IMR-90 (cell line): ENCODE measurements at regions not wholly inside any gene's neighbourhood (a gene's known extent, or its start where the extent isn't known, plus 50 kb on each side); places are given as distances from the start of the nearest gene placed in this dataset.

Source experiments
- ATAC-seq: fragments of 200-7000 bp; cut with Tn5 transposase; 2 replicates; pipeline ENCODE4 v1.9.1; 2020; ENCODE audit warnings: low read depth, mild to moderate bottlenecking, moderate library complexity
- BruUV-seq: library from RNA; stranded (reverse); fragments of 400-500 nt; replicated peaks from 2 replicates; lab custom pipeline; 2021; lab: Mats Ljungman, UMichigan
- CTCF ChIA-PET: fragments of 300-600 bp; formaldehyde crosslinking; extraction: SDS; loops from one replicate; lab custom pipeline; 2021; ENCODE audit warnings: antibody characterized with exemption; lab: Yijun Ruan, JAX
- POLR2A ChIA-PET: fragments of 300-600 bp; sonication (Branson Sonifier 250); formaldehyde crosslinking; loops from one replicate; lab custom pipeline; 2022; ENCODE audit warnings: antibody characterized with exemption; ENCODE audit not compliant: unreplicated experiment; lab: Charles Lee
- DNase-seq: peaks from one replicate; pipeline ENCODE4 v3.0.0; 2013
- H2AFZ ChIP-seq: replicated peaks from 2 replicates; pipeline ENCODE3; 2013; ENCODE audit warnings: low read length, mild to moderate bottlenecking; ENCODE audit not compliant: poor library complexity
- H2AK5ac ChIP-seq: 2 replicates; pipeline ENCODE4 v1.6.1; 2013; ENCODE audit warnings: low read depth, low read length, inconsistent platforms
- H2AK9ac ChIP-seq: replicated peaks from 2 replicates; pipeline ENCODE3; 2013; ENCODE audit warnings: mild to moderate bottlenecking, low read depth, low read length, moderate library complexity; ENCODE audit not compliant: poor library complexity
- H2BK120ac ChIP-seq: 2 replicates; pipeline ENCODE4 v1.6.1; 2013; ENCODE audit warnings: low read depth, low read length, inconsistent platforms
- H2BK15ac ChIP-seq: 3 replicates; pipeline ENCODE4 v1.6.1; 2013; ENCODE audit warnings: low read depth, low read length, inconsistent platforms
- H2BK20ac ChIP-seq: 2 replicates; pipeline ENCODE4 v1.6.1; 2013; ENCODE audit warnings: low read depth, mild to moderate bottlenecking, inconsistent platforms, low read length, moderate library complexity
- H2BK5ac ChIP-seq: 2 replicates; pipeline ENCODE4 v1.6.1; 2013; ENCODE audit warnings: mild to moderate bottlenecking, low read depth, low read length, inconsistent platforms; ENCODE audit not compliant: poor library complexity, severe bottlenecking
- H3K14ac ChIP-seq: replicated peaks from 2 replicates; pipeline ENCODE4 v1.6.1; 2013; ENCODE audit warnings: low read depth, low read length, inconsistent platforms
- H3K18ac ChIP-seq: 2 replicates; pipeline ENCODE4 v1.6.1; 2013; ENCODE audit warnings: low read depth, low read length, control low read depth
- H3K23ac ChIP-seq: 2 replicates; pipeline ENCODE4 v1.6.1; 2013; ENCODE audit warnings: low read depth, low read length, inconsistent platforms
- H3K27ac ChIP-seq: 2 replicates; pipeline ENCODE4 v1.5.1; 2013; ENCODE audit warnings: mild to moderate bottlenecking, control low read depth, low read length; ENCODE audit not compliant: insufficient read depth
- H3K27me3 ChIP-seq: 2 replicates; pipeline ENCODE4 v1.6.1; 2013; ENCODE audit warnings: low read length; ENCODE audit not compliant: control insufficient read depth, insufficient read depth
- H3K36me3 ChIP-seq: 2 replicates; pipeline ENCODE4 v1.6.1; 2013; ENCODE audit warnings: low read length, mixed read lengths; ENCODE audit not compliant: control insufficient read depth, insufficient read depth
- H3K4ac ChIP-seq: 2 replicates; pipeline ENCODE4 v1.6.1; 2013; ENCODE audit warnings: low read depth, low read length, inconsistent platforms
- H3K4me1 ChIP-seq: 2 replicates; pipeline ENCODE4 v1.6.1; 2013; ENCODE audit warnings: low read length, mixed read lengths; ENCODE audit not compliant: control insufficient read depth, insufficient read depth
- H3K4me2 ChIP-seq: 2 replicates; pipeline ENCODE4 v1.6.1; 2013; ENCODE audit warnings: low read depth, mild to moderate bottlenecking, control low read depth, low read length, moderate library complexity
- H3K4me3 ChIP-seq: 2 replicates; pipeline ENCODE4 v1.5.1; 2013; ENCODE audit warnings: low read depth, mild to moderate bottlenecking, control low read depth, low read length, moderate library complexity; ENCODE audit not compliant: insufficient read depth
- H3K56ac ChIP-seq: 2 replicates; pipeline ENCODE4 v1.6.1; 2013; ENCODE audit warnings: low read length, inconsistent platforms; ENCODE audit not compliant: insufficient read depth; ENCODE audit errors: extremely low read depth
- H3K79me1 ChIP-seq, 2 experiments: 2 replicates each; pipeline ENCODE4 v1.6.1; 2013; ENCODE audit warnings: low read length in 2 of 2, inconsistent platforms in 1 of 2, low read depth in 1 of 2
- H3K9ac ChIP-seq: 2 replicates; pipeline ENCODE4 v1.6.1; 2013; ENCODE audit warnings: low read depth, low read length, control low read depth
- H3K9me1 ChIP-seq: 2 replicates; pipeline ENCODE4 v1.6.1; 2013; ENCODE audit warnings: low read length, inconsistent platforms; ENCODE audit not compliant: insufficient read depth
- H3K9me3 ChIP-seq: 2 replicates; pipeline ENCODE4 v1.6.1; 2013; ENCODE audit warnings: low read length; ENCODE audit not compliant: control insufficient read depth, insufficient read depth
- H4K20me1 ChIP-seq: 2 replicates; pipeline ENCODE4 v1.6.1; 2013; ENCODE audit warnings: low read length, inconsistent platforms; ENCODE audit not compliant: insufficient read depth
- H4K5ac ChIP-seq: 2 replicates; pipeline ENCODE4 v1.6.1; 2013; ENCODE audit warnings: mild to moderate bottlenecking, low read depth, low read length, control low read depth
- H4K8ac ChIP-seq, 2 experiments: 2 replicates each; pipeline ENCODE4 v1.6.1; 2013; ENCODE audit warnings: low read depth in 2 of 2, low read length in 2 of 2, control low read depth in 1 of 2, inconsistent platforms in 1 of 2
- H4K91ac ChIP-seq: 2 replicates; pipeline ENCODE4 v1.6.1; 2013; ENCODE audit warnings: low read depth, low read length, inconsistent platforms; ENCODE audit not compliant: insufficient read depth
- BHLHE40 ChIP-seq: fragments of 150-350 bp; IDR thresholded peaks from 2 replicates; pipeline ENCODE4 v1.6.1; 2016; ENCODE audit warnings: mild to moderate bottlenecking, low read depth, low read length
- CEBPB ChIP-seq: IDR thresholded peaks from 2 replicates; pipeline ENCODE4 v1.6.1; 2012; ENCODE audit warnings: low read depth, low read length, improper control_type of control experiment
- CHD1 ChIP-seq: IDR thresholded peaks from 2 replicates; pipeline ENCODE4 v1.6.1; 2012; ENCODE audit warnings: low read depth, low read length, improper control_type of control experiment
- FOS ChIP-seq: fragments of 150-350 bp; IDR thresholded peaks from 2 replicates; pipeline ENCODE4 v1.6.1; 2016; ENCODE audit warnings: low read depth, low read length
- MAFK ChIP-seq: IDR thresholded peaks from 2 replicates; pipeline ENCODE4 v1.6.1; 2012; ENCODE audit warnings: low read depth, low read length, improper control_type of control experiment
- MAZ ChIP-seq: IDR thresholded peaks from 2 replicates; pipeline ENCODE4 v1.6.1; 2012; ENCODE audit warnings: low read depth, mild to moderate bottlenecking, low read length, improper control_type of control experiment, moderate library complexity, borderline replicate concordance
- NFE2L2 ChIP-seq: fragments of 150-350 bp; IDR thresholded peaks from 2 replicates; pipeline ENCODE4 v1.6.1; 2016; ENCODE audit warnings: low read depth, mild to moderate bottlenecking, low read length
- POLR2A ChIP-seq: IDR thresholded peaks from 2 replicates; pipeline ENCODE4 v1.6.1; 2012; ENCODE audit warnings: mild to moderate bottlenecking, low read depth, low read length
- RAD21 ChIP-seq: IDR thresholded peaks from 2 replicates; pipeline ENCODE4 v1.6.1; 2012; ENCODE audit warnings: low read length, improper control_type of control experiment
- RFX5 ChIP-seq: IDR thresholded peaks from 2 replicates; pipeline ENCODE4 v1.8.0; 2012; ENCODE audit warnings: low read depth, mild to moderate bottlenecking, low read length, moderate library complexity
- SMC3 ChIP-seq: fragments of 150-350 bp; IDR thresholded peaks from 2 replicates; pipeline ENCODE4 v1.6.1; 2016; ENCODE audit warnings: low read depth, mild to moderate bottlenecking, antibody characterized with exemption, low read length, moderate library complexity
- dilution Hi-C: fragments of 300-500 bp; cut with HindIII; formaldehyde crosslinking; loops from one replicate; pipeline ENCODE4 v1.14.3; 2018; ENCODE audit warnings: low sequenced_read_pairs; ENCODE audit not compliant: unreplicated experiment
- in situ Hi-C: fragments of 300-500 bp; cut with MboI; formaldehyde crosslinking; loops from 3 replicates; pipeline ENCODE4 v1.14.3; 2019; ENCODE audit warnings: low sequenced_read_pairs, inconsistent platforms, mixed read lengths
- intact Hi-C: fragments of 100-400 bp; cut with micrococcal nuclease; formaldehyde crosslinking; loops from 2 replicates; pipeline ENCODE4 v1.10.0; 2022
- TF ChIP-seq, protein P1 (sequence below): fragments of 150-350 bp; IDR thresholded peaks from 2 replicates; pipeline ENCODE4 v1.6.1; 2017; ENCODE audit warnings: mild to moderate bottlenecking, antibody characterized with exemption, low read length, low read depth
- TF ChIP-seq, protein P2 (sequence below): fragments of 150-350 bp; IDR thresholded peaks from 2 replicates; pipeline ENCODE4 v1.6.1; 2016; ENCODE audit warnings: low read depth, mild to moderate bottlenecking, low read length, moderate library complexity, borderline replicate concordance
- TF ChIP-seq, protein P3 (sequence below): conservative IDR thresholded peaks from 2 replicates; pipeline ENCODE4 v1.5.1; 2012; ENCODE audit warnings: mild to moderate bottlenecking, low read depth, low read length, improper control_type of control experiment

DNA sequence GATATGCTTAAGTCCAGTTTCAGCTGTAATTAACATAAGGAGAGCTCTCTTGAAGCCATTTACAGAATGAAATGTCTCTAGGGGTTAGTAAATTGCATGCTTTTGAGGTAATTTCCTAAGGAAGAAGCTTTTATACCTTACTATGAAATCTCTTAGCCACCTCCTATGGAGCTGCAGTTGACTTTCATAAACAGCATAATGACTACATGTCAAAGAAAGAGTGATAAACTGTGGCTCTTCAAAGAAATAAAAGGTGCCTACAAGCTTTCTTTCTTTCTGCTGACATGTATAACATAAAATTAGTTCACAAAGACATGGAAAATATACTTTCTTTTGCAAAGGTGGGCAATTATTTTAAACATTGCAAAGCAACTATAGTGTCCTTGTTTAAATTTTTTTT, 90.8 kb downstream of the TMEM167A start:
- no TSS peak for BruUV-seq
- POLR2A ChIA-PET, result no interaction called here
- dilution Hi-C loops, result no loop called here
- Histone ChIP-seq H2AK5ac (no peak overlapping the region), H3K27me3 (no peaks in the 10 kb centered on the region; the same call in 1 of the 2 replicates), H2BK15ac (no peak overlapping the region), H3K4me2 (no peak overlapping the region), H3K9me3 (no peaks in the 10 kb centered on the region), H3K23ac (no peak overlapping the region), H3K4me1 (no peaks in the 10 kb centered on the region), H3K36me3 (no peaks in the 10 kb centered on the region), H3K79me1 (no peaks in the 10 kb centered on the region), H4K8ac (no peak overlapping the region), H2BK120ac (no peak overlapping the region), H3K27ac (no peak overlapping the region), H3K14ac (no peak overlapping the region), H4K5ac (no peak overlapping the region), H3K4ac (no peak overlapping the region), H3K18ac (no peak overlapping the region), H2AFZ (no peak overlapping the region), H4K20me1 (no peaks in the 10 kb centered on the region), H2BK20ac (no peak overlapping the region), H3K4me3 (no peak overlapping the region), H3K9ac (no peak overlapping the region), H2BK5ac (no peak overlapping the region), H3K9me1 (no peaks in the 10 kb centered on the region), H2AK9ac (no peak overlapping the region), H3K56ac (no peak overlapping the region), H4K91ac (no peak overlapping the region)
- intact Hi-C loops, result no loop called here
- DNase-seq (no peak), ATAC-seq (no peak)
- in situ Hi-C loops, result no loop called here
- no peak for TF ChIP-seq POLR2A
- TF ChIP-seq CHD1, result no peak
- no peak for TF ChIP-seq MAZ
- TF ChIP-seq FOS, result no peak
- no peak for TF ChIP-seq RAD21
- no peak for TF ChIP-seq RFX5
- TF ChIP-seq MAFK, result no peak
- TF ChIP-seq, protein P1, sequence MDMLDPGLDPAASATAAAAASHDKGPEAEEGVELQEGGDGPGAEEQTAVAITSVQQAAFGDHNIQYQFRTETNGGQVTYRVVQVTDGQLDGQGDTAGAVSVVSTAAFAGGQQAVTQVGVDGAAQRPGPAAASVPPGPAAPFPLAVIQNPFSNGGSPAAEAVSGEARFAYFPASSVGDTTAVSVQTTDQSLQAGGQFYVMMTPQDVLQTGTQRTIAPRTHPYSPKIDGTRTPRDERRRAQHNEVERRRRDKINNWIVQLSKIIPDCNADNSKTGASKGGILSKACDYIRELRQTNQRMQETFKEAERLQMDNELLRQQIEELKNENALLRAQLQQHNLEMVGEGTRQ, result no peak
- TF ChIP-seq BHLHE40, result no peak
- no peak for TF ChIP-seq NFE2L2
- TF ChIP-seq SMC3, result no peak
- TF ChIP-seq, protein P2, sequence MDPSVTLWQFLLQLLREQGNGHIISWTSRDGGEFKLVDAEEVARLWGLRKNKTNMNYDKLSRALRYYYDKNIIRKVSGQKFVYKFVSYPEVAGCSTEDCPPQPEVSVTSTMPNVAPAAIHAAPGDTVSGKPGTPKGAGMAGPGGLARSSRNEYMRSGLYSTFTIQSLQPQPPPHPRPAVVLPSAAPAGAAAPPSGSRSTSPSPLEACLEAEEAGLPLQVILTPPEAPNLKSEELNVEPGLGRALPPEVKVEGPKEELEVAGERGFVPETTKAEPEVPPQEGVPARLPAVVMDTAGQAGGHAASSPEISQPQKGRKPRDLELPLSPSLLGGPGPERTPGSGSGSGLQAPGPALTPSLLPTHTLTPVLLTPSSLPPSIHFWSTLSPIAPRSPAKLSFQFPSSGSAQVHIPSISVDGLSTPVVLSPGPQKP, result no peak
- TF ChIP-seq, protein P3, sequence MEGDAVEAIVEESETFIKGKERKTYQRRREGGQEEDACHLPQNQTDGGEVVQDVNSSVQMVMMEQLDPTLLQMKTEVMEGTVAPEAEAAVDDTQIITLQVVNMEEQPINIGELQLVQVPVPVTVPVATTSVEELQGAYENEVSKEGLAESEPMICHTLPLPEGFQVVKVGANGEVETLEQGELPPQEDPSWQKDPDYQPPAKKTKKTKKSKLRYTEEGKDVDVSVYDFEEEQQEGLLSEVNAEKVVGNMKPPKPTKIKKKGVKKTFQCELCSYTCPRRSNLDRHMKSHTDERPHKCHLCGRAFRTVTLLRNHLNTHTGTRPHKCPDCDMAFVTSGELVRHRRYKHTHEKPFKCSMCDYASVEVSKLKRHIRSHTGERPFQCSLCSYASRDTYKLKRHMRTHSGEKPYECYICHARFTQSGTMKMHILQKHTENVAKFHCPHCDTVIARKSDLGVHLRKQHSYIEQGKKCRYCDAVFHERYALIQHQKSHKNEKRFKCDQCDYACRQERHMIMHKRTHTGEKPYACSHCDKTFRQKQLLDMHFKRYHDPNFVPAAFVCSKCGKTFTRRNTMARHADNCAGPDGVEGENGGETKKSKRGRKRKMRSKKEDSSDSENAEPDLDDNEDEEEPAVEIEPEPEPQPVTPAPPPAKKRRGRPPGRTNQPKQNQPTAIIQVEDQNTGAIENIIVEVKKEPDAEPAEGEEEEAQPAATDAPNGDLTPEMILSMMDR, result no peak
- no peak for TF ChIP-seq CEBPB
- CTCF ChIA-PET, result no interaction called here
